ENCODE measurements at regions not wholly inside any gene's neighbourhood (a gene's known extent, or its start where the extent isn't known, plus 50 kb on each side); places are given as distances from the start of the nearest gene placed in this dataset.
"Not testable (repeated sequence)": the region's sequence is repeated elsewhere in the genome, so short reads cannot be mapped to it uniquely, and the experiment has no call there.

DNA sequence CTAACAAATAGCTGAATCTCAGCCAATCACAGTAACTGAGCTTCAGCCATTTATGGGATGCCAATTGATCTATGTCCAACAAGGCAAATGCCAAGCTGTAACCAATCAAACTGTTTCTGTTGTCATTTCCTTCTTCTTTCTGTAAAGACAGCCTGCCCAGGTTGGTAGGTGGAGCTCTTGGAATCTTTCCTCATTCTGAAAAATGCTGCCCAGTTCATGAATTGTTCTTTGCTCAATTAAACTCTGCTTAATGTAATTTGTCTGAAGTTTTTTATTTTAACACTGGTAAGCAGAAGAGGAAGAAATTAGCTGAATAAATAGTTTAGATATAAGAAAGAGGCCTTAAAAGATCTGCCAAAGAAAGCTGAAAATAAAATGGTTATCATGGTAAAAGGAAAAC is 1235.6 kb downstream of the EFNA5 start:
- TF ChIP-seq, protein P1, sequence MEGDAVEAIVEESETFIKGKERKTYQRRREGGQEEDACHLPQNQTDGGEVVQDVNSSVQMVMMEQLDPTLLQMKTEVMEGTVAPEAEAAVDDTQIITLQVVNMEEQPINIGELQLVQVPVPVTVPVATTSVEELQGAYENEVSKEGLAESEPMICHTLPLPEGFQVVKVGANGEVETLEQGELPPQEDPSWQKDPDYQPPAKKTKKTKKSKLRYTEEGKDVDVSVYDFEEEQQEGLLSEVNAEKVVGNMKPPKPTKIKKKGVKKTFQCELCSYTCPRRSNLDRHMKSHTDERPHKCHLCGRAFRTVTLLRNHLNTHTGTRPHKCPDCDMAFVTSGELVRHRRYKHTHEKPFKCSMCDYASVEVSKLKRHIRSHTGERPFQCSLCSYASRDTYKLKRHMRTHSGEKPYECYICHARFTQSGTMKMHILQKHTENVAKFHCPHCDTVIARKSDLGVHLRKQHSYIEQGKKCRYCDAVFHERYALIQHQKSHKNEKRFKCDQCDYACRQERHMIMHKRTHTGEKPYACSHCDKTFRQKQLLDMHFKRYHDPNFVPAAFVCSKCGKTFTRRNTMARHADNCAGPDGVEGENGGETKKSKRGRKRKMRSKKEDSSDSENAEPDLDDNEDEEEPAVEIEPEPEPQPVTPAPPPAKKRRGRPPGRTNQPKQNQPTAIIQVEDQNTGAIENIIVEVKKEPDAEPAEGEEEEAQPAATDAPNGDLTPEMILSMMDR (IDR thresholded peaks at IDR 0.05; ENCODE audit: low read depth, low read length, missing control alignments) = no peak
- H3K4me3 ChIP-seq (replicated peaks; ENCODE audit: low read depth, low read length) = no peak overlapping the region
- DNase-seq (ENCODE audit: extremely low read depth, low read depth) = no peak

DNA sequence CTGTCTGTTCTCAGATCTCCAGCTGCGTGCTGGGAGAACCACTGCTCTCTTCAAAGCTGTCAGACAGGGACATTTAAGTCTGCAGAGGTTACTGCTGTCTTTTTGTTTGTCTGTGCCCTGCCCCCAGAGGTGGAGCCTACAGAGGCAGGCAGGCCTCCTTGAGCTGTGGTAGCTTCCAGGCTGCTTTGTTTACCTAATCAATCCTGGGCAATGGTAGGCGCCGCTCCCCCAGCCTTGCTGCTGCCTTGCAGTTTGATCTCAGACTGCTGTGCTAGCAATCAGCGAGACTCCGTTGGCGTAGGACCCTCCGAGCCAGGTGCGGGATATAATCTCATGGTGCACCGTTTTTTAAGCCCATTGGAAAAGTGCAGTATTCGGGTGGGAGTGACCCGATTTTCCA is 1240.0 kb downstream of the EFNA5 start:
- not testable (repeated sequence) for H3K4me3 ChIP-seq (replicated peaks; ENCODE audit: low read depth, low read length); DNase-seq (ENCODE audit: extremely low read depth, low read depth)

DNA sequence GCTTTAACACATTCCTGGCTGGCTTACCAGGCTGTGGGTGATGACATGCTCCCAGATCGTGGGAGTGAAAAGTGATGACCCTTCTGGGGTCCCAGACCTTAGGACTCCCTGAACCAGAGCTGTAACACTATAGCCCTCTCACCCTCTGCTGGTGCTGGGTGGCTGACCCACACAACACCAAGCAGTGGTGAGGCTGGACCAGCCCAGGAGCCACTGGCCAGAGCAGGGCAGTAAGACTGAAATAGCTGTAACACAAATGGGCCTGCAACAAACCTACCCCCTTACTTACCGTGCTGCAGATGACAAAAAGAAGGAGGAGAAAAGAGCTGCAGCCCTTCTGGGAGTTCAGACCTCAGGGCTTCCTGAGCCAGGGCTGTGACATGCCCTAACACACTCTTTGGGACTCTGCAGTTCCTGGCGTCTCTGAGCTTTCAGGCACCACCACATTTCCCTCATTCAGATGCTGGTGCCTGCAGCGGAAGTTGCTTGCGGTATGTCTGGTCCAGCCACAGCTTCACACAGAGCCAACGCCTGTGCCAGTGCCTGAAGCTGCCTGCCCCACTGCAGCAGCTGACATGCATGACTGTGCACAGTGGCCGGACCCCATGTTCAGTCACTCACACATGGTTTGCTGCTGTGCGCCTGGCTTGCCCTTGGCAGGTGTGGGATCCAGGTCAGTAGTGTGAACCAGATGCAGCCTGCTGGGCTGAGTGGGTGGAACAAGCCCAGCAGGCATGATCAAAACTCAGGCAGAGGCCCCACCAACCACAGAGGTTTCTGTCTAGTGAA is 1247.4 kb downstream of the EFNA5 start:
- H3K4me3 ChIP-seq (replicated peaks; ENCODE audit: low read depth, low read length) = no peak overlapping the region
- TF ChIP-seq, protein P1 (IDR thresholded peaks at IDR 0.05; ENCODE audit: low read depth, low read length, missing control alignments) = no peak
- no peak for DNase-seq (ENCODE audit: extremely low read depth, low read depth)

DNA sequence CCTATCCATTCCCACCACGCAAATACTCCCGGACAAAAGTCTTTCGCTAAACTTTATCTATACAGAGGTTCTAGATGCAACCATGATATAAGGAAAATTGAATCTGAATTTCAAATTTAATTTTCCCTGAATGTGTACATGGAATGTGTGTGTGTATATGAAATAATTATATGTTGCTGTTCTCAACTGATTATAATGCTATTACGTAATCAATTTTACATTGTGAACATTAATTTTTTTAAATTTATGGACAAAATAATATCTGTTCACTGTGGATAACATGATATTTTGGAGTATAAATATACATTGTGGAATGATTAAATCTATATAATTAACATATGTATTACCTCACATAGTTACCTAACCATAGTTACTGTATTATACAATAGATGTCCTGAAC is 1250.6 kb downstream of the EFNA5 start:
- DNase-seq (ENCODE audit: extremely low read depth, low read depth) = no peak
- TF ChIP-seq, protein P1 (IDR thresholded peaks at IDR 0.05; ENCODE audit: low read depth, low read length, missing control alignments) = no peak
- H3K4me3 ChIP-seq (replicated peaks; ENCODE audit: low read depth, low read length) = no peak overlapping the region

DNA sequence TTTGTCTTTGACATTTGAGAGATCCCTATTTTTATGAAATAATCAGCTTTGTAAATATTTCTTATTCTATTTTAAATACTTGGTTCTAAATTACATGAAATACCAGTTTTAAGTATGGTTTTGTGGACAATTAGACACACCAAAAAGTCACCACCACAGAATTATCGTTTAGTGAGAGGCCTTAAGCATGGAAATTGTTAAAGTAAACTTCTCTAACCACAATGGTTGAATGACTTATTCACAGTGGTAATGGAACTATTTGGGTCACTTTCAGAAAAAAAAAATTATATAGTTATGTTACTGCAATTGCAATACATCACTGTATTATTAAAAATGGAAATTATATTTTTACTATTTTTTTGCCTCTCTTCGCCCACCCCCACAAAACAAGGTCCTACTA is 1252.5 kb downstream of the EFNA5 start:
- TF ChIP-seq, protein P1 (IDR thresholded peaks at IDR 0.05; ENCODE audit: low read depth, low read length, missing control alignments) = no peak
- no peak overlapping the region for H3K4me3 ChIP-seq (replicated peaks; ENCODE audit: low read depth, low read length)
- DNase-seq (ENCODE audit: extremely low read depth, low read depth) = no peak

DNA sequence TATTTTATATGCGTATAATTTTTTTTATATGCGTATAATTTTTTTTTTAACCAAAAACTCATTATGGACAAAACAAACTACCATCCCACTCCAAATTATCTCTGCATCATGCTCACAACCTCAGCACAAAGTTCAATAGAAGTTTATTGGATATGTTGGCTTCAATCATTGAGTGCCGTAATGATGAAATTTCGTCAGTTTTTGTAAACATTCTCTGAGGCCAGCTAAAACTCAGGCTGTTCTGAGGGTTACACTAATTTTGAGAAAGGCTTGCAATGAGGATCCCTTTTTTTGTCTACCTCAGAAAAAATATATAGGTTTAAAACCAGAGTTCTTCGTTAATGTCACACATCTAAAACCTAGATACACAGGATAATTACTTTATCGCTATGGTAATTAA is 1253.2 kb downstream of the EFNA5 start:
- no peak overlapping the region for H3K4me3 ChIP-seq (replicated peaks; ENCODE audit: low read depth, low read length)
- no peak for DNase-seq (ENCODE audit: extremely low read depth, low read depth)
- TF ChIP-seq, protein P1 (IDR thresholded peaks at IDR 0.05; ENCODE audit: low read depth, low read length, missing control alignments) = no peak

DNA sequence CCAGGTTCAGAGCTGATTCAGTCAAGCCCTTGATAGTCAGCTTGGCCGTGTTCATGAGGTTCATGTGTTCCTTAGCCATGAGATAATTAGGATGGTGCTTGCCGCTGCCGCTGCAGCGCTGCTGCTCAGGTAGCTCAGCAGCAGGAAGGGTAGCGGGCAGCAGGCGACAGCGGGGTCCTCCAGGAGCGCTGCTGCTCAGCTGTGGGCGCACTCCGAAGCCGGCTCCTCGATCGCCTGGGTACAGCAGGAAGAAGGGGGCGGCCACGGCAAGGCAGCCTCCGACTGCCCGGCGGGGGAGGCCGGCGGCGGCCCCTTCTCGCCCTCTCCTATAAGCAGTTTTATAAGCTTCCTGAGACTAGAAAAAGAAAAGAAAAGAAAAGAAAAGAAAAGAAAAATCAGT is 1253.6 kb downstream of the EFNA5 start:
- TF ChIP-seq, protein P1 (IDR thresholded peaks at IDR 0.05; ENCODE audit: low read depth, low read length, missing control alignments) = no peak
- DNase-seq (ENCODE audit: extremely low read depth, low read depth) = no peak
- H3K4me3 ChIP-seq (replicated peaks; ENCODE audit: low read depth, low read length) = no peak overlapping the region

All from HFF-Myc (cell line).